ENCODE measurements at regions not wholly inside any gene's neighbourhood (a gene's known extent, or its start where the extent isn't known, plus 50 kb on each side); places are given as distances from the start of the nearest gene placed in this dataset.
"Not testable (repeated sequence)": the region's sequence is repeated elsewhere in the genome, so short reads cannot be mapped to it uniquely, and the experiment has no call there.

DNA sequence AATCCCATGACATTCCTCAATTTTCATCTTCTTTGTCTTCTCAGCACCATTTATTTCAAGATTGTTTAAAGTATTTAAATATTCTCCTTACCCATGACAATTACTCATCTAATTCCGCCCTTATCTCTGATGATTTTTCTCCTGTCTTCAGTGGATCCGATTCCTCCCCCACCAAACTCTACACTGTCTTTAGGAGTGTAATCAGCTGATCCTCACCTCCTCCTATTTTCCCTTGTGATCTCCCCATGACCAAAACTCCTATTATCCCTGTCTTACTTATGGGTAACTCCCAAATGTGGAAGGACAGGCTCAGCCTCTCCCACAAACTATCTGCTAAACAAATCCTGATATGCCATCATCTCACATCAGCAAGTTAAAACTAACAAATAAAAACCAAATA lies 335.3 kb upstream of the RUNX1 start:
- ATAC-seq: no peak
- no peak for DNase-seq (ENCODE audit: low spot score)

GRCh38 chr21:35382696-35383095 lies 333.6 kb upstream of the RUNX1 start:
- no peak for DNase-seq (ENCODE audit: low spot score)
- no peak for ATAC-seq

DNA sequence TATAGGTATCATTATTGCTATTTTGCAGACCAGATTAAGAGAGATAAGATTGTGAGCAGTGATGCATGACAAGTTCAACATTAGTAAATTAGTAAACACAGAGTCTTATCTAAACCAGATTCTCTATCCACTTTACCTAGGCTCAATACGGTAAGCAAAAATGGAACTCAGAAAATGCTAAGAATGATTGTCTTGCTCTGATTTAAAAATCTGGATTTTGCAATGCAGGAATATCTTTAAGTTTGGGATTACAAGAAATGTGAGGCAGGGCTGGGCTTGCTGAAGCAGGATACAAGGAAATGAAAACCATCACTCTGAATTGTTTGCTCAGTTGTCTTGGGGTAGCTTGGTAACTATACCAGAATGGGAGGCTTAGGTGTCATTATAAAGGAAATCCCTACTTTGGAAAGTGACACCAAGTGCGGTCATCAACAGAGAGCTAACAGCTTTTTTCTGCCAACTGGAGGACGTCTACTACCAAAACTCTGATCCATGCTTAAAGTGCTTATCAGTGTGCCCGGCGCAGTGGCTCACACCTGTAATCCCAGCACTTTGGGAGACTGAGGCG lies 332.7 kb upstream of the RUNX1 start:
- ATAC-seq: no peak

GRCh38 chr21:35380304-35380703 lies 331.2 kb upstream of the RUNX1 start:
- ATAC-seq; DNase-seq (ENCODE audit: low spot score): not testable (repeated sequence)

More for the DNA sequence above, 332.7 kb upstream of the RUNX1 start:
- DNase-seq (ENCODE audit: low spot score): no peak

DNA sequence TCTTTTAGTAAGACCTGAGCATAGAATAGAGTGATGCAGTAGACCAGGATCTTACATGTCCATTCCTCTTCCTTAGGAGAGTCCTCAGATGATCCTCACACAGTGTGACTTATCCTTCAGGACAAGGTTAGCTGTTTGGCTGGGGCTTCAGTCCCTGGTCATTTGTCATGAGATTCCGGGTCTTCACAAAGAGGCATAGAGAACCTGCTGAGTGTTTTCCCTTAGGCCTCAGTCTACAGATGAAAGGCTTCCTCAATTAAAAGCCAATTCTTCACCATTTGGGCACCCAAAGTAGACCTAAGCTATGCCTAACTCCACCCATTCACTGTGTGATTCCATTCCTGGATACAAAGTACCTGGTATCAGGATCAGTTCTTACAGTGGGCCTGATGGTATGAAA lies 329.8 kb upstream of the RUNX1 start:
- ATAC-seq (no peak), DNase-seq (ENCODE audit: low spot score) (no peak)

- no peak for ATAC-seq
Measured at GRCh38 chr21:35377505-35378090, 328.5 kb upstream of the RUNX1 start.

GRCh38 chr21:35376406-35377135 lies 327.5 kb upstream of the RUNX1 start:
- no peak for DNase-seq (ENCODE audit: low spot score)
- ATAC-seq: no peak

More at GRCh38 chr21:35377505-35378090, 328.5 kb upstream of the RUNX1 start:
- no peak for DNase-seq (ENCODE audit: low spot score)

DNA sequence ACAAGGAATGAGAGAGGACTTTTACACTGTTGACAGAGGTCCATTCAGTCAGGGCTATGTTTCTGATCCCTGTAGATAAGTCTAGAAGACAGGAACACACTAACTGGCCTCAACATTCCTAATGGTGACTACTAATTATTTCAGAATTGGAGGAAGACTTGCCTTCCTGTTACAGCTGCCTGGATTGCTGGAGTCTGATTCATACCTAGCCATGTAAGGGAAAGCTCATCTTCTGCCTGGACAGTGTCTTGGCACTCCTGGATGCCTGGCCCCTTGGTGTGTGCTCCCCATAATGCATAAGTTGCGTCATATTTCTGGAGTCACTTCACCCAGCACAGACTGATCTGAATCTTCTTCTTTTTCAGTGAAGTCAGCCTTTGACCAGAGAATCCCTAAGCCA lies 326.0 kb upstream of the RUNX1 start:
- DNase-seq (ENCODE audit: low spot score) (no peak), ATAC-seq (no peak)

GRCh38 chr21:35373998-35374397 lies 324.9 kb upstream of the RUNX1 start:
- ATAC-seq: no peak
- DNase-seq (ENCODE audit: low spot score): no peak

DNA sequence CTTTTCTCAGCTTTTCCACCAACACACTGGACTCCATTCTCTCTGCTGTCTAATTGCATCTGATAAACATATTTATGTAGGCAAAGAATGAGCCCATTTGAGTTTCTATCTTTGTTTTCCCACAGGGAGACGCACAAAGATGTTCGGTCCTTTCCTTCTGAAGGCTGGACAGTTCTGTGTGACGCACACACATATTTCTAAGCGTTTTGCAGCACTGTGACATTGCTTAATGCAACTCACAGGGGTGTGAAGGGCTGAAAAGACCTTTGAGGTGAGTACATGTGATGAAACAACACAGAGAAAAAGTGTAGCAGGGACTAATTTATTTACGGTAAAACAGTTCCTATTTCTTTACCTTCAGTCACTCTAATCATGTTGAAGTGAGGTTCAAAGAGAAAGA lies 323.1 kb upstream of the RUNX1 start:
- ATAC-seq: no peak
- DNase-seq (ENCODE audit: low spot score): no peak

DNA sequence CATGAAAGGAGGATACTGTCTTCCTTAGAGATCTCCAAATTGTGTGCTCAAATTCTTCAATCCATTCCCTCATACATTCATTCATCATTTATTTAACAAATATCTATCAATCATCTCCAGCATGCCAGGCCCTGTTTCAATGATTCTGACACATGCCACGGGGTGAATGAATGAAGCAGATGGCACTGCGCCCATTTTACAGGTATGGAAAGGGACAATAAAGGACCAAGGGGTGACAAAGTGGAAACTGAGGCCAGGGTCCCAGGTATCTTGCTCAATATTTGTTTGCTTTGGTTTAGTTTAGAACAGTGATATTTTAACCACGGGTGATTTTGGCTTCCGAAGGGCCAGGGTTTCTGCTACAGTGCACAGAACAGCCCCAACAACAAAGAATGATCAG lies 321.6 kb upstream of the RUNX1 start:
- ATAC-seq (no peak), DNase-seq (ENCODE audit: low spot score) (no peak)

GRCh38 chr21:35370071-35370470 lies 321.0 kb upstream of the RUNX1 start:
- DNase-seq (ENCODE audit: low spot score): no peak
- ATAC-seq: no peak

DNA sequence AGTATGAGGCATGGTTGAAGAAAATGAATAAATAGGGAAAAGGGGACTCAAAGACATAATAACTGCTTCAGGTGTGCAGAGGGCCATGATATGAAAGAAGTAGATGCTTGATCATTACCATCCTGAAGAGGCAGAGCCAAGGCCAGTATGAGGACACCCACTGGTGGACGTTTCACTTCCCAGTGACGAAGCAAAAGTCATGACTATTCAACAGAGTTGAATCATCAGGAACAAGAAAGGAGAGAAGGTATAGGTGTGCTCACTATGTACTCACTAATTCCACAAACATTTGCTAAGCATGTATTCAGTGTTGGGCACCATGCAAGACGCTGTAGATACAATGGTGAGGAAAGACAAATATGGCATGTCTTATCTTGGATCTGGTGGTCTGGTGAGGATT lies 319.2 kb upstream of the RUNX1 start:
- DNase-seq (ENCODE audit: low spot score) (no peak), ATAC-seq (no peak)

- no peak for DNase-seq (ENCODE audit: low spot score)
- ATAC-seq: no peak
Measured at GRCh38 chr21:35367553-35367952, 318.5 kb upstream of the RUNX1 start.

DNA sequence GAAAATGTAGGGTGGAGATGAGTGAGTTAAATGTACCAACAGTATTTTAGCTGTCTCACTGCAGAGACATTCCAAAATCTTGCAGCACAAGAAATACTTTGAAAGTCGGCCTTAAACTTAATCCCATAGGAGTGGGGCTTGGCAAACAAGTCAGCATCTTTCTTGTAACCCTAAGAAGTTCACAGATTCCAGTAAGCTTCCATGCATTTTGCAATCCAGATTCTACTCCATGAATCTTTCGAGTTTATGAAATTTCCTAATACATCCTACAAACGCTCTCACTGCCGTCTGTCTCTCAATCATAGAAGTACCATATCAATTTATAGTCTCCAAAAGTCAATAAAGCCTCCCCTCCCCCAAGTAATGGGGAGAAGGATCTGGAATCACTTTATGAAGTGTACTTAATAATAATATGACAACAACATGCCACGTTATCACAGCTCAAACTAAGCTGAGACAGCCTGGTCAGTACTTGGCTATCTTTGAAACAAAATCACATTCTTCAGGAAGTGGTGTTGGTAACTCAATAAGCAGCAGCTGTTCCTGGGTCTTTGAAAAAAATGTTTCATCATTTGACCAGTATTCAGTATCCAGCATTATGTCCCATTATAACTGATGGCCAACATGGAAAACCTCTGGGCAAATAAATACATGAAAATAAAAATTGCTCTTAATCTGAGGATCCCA lies 317.4 kb upstream of the RUNX1 start:
- DNase-seq (ENCODE audit: low spot score) (no peak), ATAC-seq (no peak)

DNA sequence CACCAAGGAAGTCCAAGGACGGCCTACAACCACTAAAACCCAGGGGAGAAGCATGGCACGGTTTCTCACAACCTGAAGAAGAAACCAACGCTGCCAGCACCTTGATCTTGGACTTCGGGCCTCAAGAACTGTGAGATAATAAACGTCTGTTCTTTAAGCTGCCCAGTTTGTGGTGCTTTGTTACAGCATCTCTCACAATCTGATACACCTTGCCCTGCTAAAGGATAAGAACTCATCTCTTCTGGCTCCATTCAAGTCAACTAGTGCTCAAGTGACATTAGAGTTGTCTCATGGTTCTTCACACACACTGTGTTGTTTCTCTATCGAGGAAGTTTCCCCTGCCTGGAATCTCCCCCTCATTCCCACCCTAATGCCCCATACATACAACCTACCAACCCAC lies 314.4 kb upstream of the RUNX1 start:
- no peak for ATAC-seq

DNA sequence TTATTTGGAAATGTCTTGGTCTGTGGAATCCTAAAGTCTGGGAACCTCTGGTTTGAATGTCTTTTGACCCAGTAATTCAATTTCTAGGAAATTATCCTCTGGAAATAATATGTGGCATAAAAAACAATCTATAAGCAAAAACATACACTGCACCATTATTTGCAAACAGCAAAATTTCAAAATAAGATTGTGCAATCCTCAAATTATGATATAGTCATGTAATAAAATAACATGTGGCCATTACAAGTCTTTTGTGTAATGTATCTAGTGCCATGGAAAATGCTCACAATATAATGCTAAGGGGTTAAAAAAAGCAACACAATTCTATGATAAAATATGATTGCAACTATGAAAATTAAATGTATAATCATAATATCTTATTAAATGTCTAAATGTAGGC lies 312.9 kb upstream of the RUNX1 start:
- ATAC-seq: no peak

More for the DNA sequence above, 314.4 kb upstream of the RUNX1 start:
- DNase-seq (ENCODE audit: low spot score): no peak

DNA sequence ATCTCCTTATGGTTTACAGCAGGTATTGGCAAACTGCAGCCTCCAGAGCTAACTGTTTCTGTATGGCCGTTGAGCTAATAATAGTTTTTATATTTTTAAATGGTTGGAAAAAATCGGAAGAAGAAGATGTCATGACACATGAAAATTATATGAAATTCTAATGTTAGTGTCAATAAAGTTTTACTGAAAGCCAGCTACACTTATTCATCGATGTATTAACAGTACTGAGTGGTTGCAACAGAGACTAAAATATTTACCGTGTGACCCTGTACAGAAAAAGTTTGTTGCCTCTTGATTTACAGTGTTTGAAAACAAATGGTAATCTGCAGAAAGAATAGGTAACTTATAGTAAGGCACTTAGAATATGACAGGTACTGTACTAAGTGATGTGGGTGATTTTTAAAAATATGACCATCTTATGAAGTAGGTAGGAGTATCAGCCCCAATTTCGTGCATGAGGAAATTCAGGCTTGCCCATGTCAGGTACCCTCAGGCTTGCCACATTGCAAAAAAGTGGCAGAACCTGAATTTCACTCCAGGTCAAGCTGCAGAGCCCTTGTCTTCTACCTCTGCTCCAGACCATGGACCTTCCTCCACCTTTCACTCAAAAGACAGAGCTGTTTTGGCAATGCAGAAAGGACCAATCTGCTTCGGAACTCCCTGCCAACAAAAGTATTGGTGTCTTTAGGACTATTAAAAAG lies 311.9 kb upstream of the RUNX1 start:
- no peak for DNase-seq (ENCODE audit: low spot score)
- ATAC-seq: no peak

More for the DNA sequence above, 312.9 kb upstream of the RUNX1 start:
- no peak for DNase-seq (ENCODE audit: low spot score)

GRCh38 chr21:35359076-35359475 lies 310.0 kb upstream of the RUNX1 start:
- DNase-seq (ENCODE audit: low spot score) (no peak), ATAC-seq (no peak)

DNA sequence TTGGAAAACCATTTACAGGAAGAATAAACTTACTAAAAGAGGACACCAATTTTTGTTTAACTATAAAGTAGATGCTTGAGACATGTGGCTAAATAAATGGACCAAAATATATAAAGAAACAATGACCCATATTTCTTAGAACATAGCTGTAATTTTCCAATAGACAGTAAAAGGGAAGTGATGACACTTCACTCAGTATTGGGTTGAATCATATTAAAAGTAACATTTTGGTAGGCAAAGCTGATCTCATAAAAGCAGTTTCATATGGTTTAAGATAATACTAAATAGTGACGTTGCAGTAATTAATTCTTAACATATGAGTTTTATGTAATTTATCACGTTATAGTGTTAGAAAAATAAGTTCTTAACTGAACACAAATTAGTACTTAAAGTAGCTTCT lies 308.9 kb upstream of the RUNX1 start:
- DNase-seq (ENCODE audit: low spot score) (no peak), ATAC-seq (no peak)

DNA sequence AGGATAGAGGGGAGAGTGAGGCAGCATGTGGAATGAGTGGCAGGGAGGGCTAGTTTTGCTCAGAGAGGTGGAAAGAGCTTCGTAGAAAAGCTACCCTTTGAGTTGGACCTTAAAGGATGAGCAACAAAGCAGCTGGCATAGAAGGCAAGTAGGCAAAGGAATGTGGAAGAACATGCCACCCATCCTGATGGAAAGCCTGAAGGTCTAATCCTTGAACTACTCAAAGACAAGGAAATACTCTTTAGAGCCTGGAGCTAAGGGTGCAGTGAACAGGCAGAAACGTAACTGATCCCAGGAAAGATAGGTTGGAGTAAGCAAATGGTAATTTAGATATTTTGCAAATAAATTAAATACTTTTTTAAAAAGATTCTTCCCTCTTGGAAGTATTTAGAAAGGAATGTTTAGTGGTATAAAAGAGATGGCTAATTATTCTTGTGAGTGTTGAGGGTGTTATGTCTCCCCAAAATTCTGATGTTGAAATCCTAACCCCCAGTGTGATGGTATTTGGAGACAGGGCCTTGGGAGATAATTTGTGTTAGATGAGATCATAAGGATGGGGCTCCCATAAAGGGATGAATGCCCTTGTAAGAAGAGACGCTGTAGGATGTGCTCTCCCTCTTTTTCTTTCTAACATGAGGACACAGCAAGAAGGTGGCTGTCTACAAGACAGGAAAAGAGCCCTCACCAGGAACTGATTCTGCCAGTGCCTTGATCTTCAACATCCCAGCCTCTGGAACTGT lies 308.1 kb upstream of the RUNX1 start:
- no peak for ATAC-seq

More for the DNA sequence above, 308.1 kb upstream of the RUNX1 start:
- no peak for DNase-seq (ENCODE audit: low spot score)
